HCT116 (cell line): ENCODE measurements at regions not wholly inside any gene's neighbourhood (a gene's known extent, or its start where the extent isn't known, plus 50 kb on each side); places are given as distances from the start of the nearest gene placed in this dataset.

Experiments
- EZH2phosphoT487 ChIP-seq: fragments of 200-600 bp; IDR thresholded peaks from 2 replicates; pipeline ENCODE4 v1.6.1; 2018; ENCODE audit warnings: antibody characterized with exemption, borderline replicate concordance
- MAX ChIP-seq: IDR thresholded peaks from 2 replicates; pipeline ENCODE4 v1.6.1; 2012
- POLR2AphosphoS5 ChIP-seq: IDR thresholded peaks from 2 replicates; pipeline ENCODE4 v1.6.1; 2011; ENCODE audit warnings: mild to moderate bottlenecking, low read depth, low read length, moderate library complexity
- SP1 ChIP-seq: IDR thresholded peaks from 2 replicates; pipeline ENCODE4 v1.6.1; 2012; ENCODE audit warnings: low read depth

DNA sequence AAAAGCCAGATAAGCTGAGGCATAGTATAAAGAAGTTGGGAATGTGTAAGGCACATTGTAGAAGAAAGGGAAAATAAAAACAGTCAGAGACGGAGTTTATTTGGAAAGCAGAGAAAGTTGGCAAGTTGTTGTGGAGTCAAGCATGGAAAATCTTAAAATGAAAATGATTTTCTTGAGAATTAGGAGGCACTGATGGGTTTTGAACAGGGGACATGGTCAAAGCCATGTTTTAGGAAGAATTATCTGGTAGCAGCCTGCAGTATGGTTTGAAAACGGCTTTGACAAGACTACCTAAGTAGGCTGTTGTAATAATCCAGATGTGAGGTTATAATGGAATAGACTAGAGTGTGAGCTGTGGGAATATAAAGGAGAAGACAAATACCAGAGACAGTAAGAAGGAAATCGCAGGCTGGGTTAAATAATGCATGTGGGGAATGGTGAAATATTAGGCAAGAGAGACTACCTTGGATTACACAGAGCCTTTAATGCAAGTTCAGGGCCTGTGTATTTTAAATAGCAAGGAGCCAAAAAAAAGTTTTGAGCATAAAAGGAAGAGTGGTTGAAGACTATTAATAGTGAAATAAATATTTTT, 130.4 kb upstream of the MEOX2 start:
- TF ChIP-seq MAX (no peak), SP1 (no peak), POLR2AphosphoS5 (no peak), EZH2phosphoT487 (no peak)
